Muscle layer of colon (tissue), 2 donors: ENCODE measurements at regions not wholly inside any gene's neighbourhood (a gene's known extent, or its start where the extent isn't known, plus 50 kb on each side); places are given as distances from the start of the nearest gene placed in this dataset.
"Not testable (repeated sequence)": the region's sequence is repeated elsewhere in the genome, so short reads cannot be mapped to it uniquely, and the experiment has no call there.

ENCODE experiments used
- H3K27ac ChIP-seq: one replicate; pipeline ENCODE4 v1.7.0; 2013; ENCODE audit warnings: low read depth, mild to moderate bottlenecking, low read length, moderate library complexity
- H3K27me3 ChIP-seq, 2 donors: one replicate each; pipeline ENCODE4 v1.7.0; 2013; ENCODE audit warnings: low read length in 2 of 2, mild to moderate bottlenecking in 2 of 2; ENCODE audit not compliant: insufficient read depth in 2 of 2, control insufficient read depth in 1 of 2
- H3K36me3 ChIP-seq: one replicate; pipeline ENCODE4 v1.7.0; 2013; ENCODE audit warnings: mild to moderate bottlenecking, low read length; ENCODE audit not compliant: insufficient read depth
- H3K4me1 ChIP-seq: one replicate; pipeline ENCODE4 v1.7.0; 2013; ENCODE audit warnings: mild to moderate bottlenecking, low read length; ENCODE audit not compliant: insufficient read depth
- H3K4me3 ChIP-seq, 2 donors: one replicate each; pipeline ENCODE4 v1.7.0; 2013; ENCODE audit warnings: low read length in 2 of 2, low read depth in 1 of 2, mild to moderate bottlenecking in 1 of 2, moderate library complexity in 1 of 2
- H3K9ac ChIP-seq: one replicate; pipeline ENCODE4 v1.7.0; 2013; ENCODE audit warnings: low read length
- H3K9me3 ChIP-seq: one replicate; pipeline ENCODE4 v1.7.0; 2013; ENCODE audit warnings: mild to moderate bottlenecking, low read length
- donor health status: abdominal sarcoma.
- donor health status: Adenocarcinoma of cecum.

- Histone ChIP-seq H3K9ac (no peak overlapping the region), H3K9me3 (no peaks in the 10 kb centered on the region), H3K27me3 (no peaks in the 10 kb centered on the region), H3K27ac (no peak overlapping the region), H3K36me3 (no peaks in the 10 kb centered on the region), H3K4me1 (no peaks in the 10 kb centered on the region), H3K4me3 (no peak overlapping the region)
Observed at GRCh38 chr2:145404690-145405089, 884.8 kb upstream of the ZEB2 start.

GRCh38 chr2:145402706-145403277 is 882.9 kb upstream of the ZEB2 start:
- Histone ChIP-seq H3K36me3 (no peaks in the 10 kb centered on the region), H3K27ac (no peak overlapping the region), H3K4me3 (no peak overlapping the region), H3K4me1 (no peaks in the 10 kb centered on the region), H3K27me3 (no peaks in the 10 kb centered on the region), H3K9me3 (no peaks in the 10 kb centered on the region), H3K9ac (no peak overlapping the region)

- Histone ChIP-seq H3K4me3 (no peak overlapping the region), H3K27me3 (no peaks in the 10 kb centered on the region), H3K27ac (no peak overlapping the region), H3K36me3 (no peaks in the 10 kb centered on the region), H3K9ac (no peak overlapping the region), H3K9me3 (no peaks in the 10 kb centered on the region), H3K4me1 (no peaks in the 10 kb centered on the region)
Observed at GRCh38 chr2:145399131-145399530, 879.2 kb upstream of the ZEB2 start.

GRCh38 chr2:145394181-145394580 is 874.3 kb upstream of the ZEB2 start:
- H3K27ac ChIP-seq = no peak overlapping the region
- H3K36me3 ChIP-seq = no peaks in the 10 kb centered on the region
- H3K4me3 ChIP-seq = no peak overlapping the region
- no peaks in the 10 kb centered on the region for H3K9me3 ChIP-seq
- no peak overlapping the region for H3K9ac ChIP-seq
- H3K4me1 ChIP-seq = no peaks in the 10 kb centered on the region
- H3K27me3 ChIP-seq = no peaks in the 10 kb centered on the region

- H3K9ac ChIP-seq = no peak overlapping the region
Observed at GRCh38 chr2:145386973-145387372, 867.1 kb upstream of the ZEB2 start.

GRCh38 chr2:145383961-145384360 is 864.0 kb upstream of the ZEB2 start:
- Histone ChIP-seq H3K4me1 (no peaks in the 10 kb centered on the region), H3K9ac (no peak overlapping the region), H3K27me3 (no peaks in the 10 kb centered on the region), H3K36me3 (no peaks in the 10 kb centered on the region), H3K27ac (no peak overlapping the region), H3K4me3 (no peak overlapping the region), H3K9me3 (no peaks in the 10 kb centered on the region)

More at GRCh38 chr2:145386973-145387372, 867.1 kb upstream of the ZEB2 start:
- Histone ChIP-seq H3K27me3 (no peaks in the 10 kb centered on the region), H3K4me1 (no peaks in the 10 kb centered on the region), H3K27ac (no peak overlapping the region), H3K36me3 (no peaks in the 10 kb centered on the region), H3K4me3 (no peak overlapping the region), H3K9me3 (no peaks in the 10 kb centered on the region)

GRCh38 chr2:145380436-145381017 is 860.6 kb upstream of the ZEB2 start:
- H3K4me3 ChIP-seq = no peak overlapping the region
- no peak overlapping the region for H3K9ac ChIP-seq
- H3K9me3 ChIP-seq = no peaks in the 10 kb centered on the region
- H3K36me3 ChIP-seq = no peaks in the 10 kb centered on the region
- H3K27ac ChIP-seq = no peak overlapping the region
- H3K27me3 ChIP-seq = no peaks in the 10 kb centered on the region
- H3K4me1 ChIP-seq = no peaks in the 10 kb centered on the region

- Histone ChIP-seq H3K4me3 (no peak overlapping the region), H3K36me3 (no peaks in the 10 kb centered on the region), H3K27me3 (no peaks in the 10 kb centered on the region), H3K9me3 (no peaks in the 10 kb centered on the region), H3K27ac (no peak overlapping the region), H3K9ac (no peak overlapping the region), H3K4me1 (no peaks in the 10 kb centered on the region)
Observed at GRCh38 chr2:145379934-145380333, 860.0 kb upstream of the ZEB2 start.

GRCh38 chr2:145374165-145374564 is 854.2 kb upstream of the ZEB2 start:
- Histone ChIP-seq H3K4me1 (no peaks in the 10 kb centered on the region), H3K27ac (no peak overlapping the region), H3K9me3 (no peaks in the 10 kb centered on the region), H3K36me3 (no peaks in the 10 kb centered on the region), H3K27me3 (no peaks in the 10 kb centered on the region), H3K9ac (no peak overlapping the region), H3K4me3 (no peak overlapping the region)

- H3K36me3 ChIP-seq, H3K4me1 ChIP-seq, H3K27ac ChIP-seq, H3K9me3 ChIP-seq, H3K27me3 ChIP-seq, H3K9ac ChIP-seq, H3K4me3 ChIP-seq: not testable (repeated sequence)
Observed at GRCh38 chr2:145367334-145367733, 847.4 kb upstream of the ZEB2 start.

GRCh38 chr2:145366341-145366740 is 846.4 kb upstream of the ZEB2 start:
- Histone ChIP-seq H3K4me1 (no peaks in the 10 kb centered on the region), H3K27ac (no peak overlapping the region), H3K9me3 (no peaks in the 10 kb centered on the region), H3K27me3 (no peaks in the 10 kb centered on the region), H3K36me3 (no peaks in the 10 kb centered on the region), H3K4me3 (no peak overlapping the region), H3K9ac (no peak overlapping the region)

- H3K4me1 ChIP-seq = no peaks in the 10 kb centered on the region
- H3K4me3 ChIP-seq = no peak overlapping the region
- no peaks in the 10 kb centered on the region for H3K9me3 ChIP-seq
- H3K27ac ChIP-seq = no peak overlapping the region
- no peaks in the 10 kb centered on the region for H3K36me3 ChIP-seq
- no peaks in the 10 kb centered on the region for H3K27me3 ChIP-seq
- no peak overlapping the region for H3K9ac ChIP-seq
Observed at GRCh38 chr2:145360129-145360790, 840.3 kb upstream of the ZEB2 start.
